ENCODE measurements at regions not wholly inside any gene's neighbourhood (a gene's known extent, or its start where the extent isn't known, plus 50 kb on each side); places are given as distances from the start of the nearest gene placed in this dataset.

- DNase-seq (ENCODE audit: low read depth) = no peak
Observed at GRCh38 chr1:172801771-172802322, 142.9 kb downstream of the FASLG start.

- DNase-seq (ENCODE audit: low read depth) = no peak
Observed at GRCh38 chr1:172809750-172810149, 150.8 kb downstream of the FASLG start.

GRCh38 chr1:172810480-172811175, 151.7 kb downstream of the FASLG start:
- DNase-seq (ENCODE audit: low read depth) = no peak

- DNase-seq (ENCODE audit: low read depth) = no peak
Observed at GRCh38 chr1:172811694-172812093, 152.8 kb downstream of the FASLG start.

- no peak for DNase-seq (ENCODE audit: low read depth)
Observed at GRCh38 chr1:172812118-172812517, 153.2 kb downstream of the FASLG start.

GRCh38 chr1:172813330-172813729, 154.4 kb downstream of the FASLG start:
- DNase-seq (ENCODE audit: low read depth) = no peak

- no peak for DNase-seq (ENCODE audit: low read depth)
Observed at GRCh38 chr1:172814428-172814827, 155.5 kb downstream of the FASLG start.

GRCh38 chr1:172815740-172816139, 156.8 kb downstream of the FASLG start:
- no peak for DNase-seq (ENCODE audit: low read depth)

- DNase-seq (ENCODE audit: low read depth) = no peak
Observed at GRCh38 chr1:172818841-172819527, 160.1 kb downstream of the FASLG start.

- DNase-seq (ENCODE audit: low read depth) = no peak
Observed at GRCh38 chr1:172820475-172821158, 161.7 kb downstream of the FASLG start.

GRCh38 chr1:172821609-172822274, 162.8 kb downstream of the FASLG start:
- peak; percentile 82 for DNase-seq (ENCODE audit: low read depth)

GRCh38 chr1:172822886-172823285, 164.0 kb downstream of the FASLG start:
- DNase-seq (ENCODE audit: low read depth) = no peak

- peak; percentile 67 for DNase-seq (ENCODE audit: low read depth)
Observed at GRCh38 chr1:172823534-172823933, 164.6 kb downstream of the FASLG start.

- DNase-seq (ENCODE audit: low read depth) = peak; percentile 30
Observed at GRCh38 chr1:172824209-172824608, 165.3 kb downstream of the FASLG start.

GRCh38 chr1:172826096-172826741, 167.3 kb downstream of the FASLG start:
- peak; percentile 88 for DNase-seq (ENCODE audit: low read depth)

GRCh38 chr1:172827301-172827700, 168.4 kb downstream of the FASLG start:
- DNase-seq (ENCODE audit: low read depth) = no peak

GRCh38 chr1:172827841-172828240, 168.9 kb downstream of the FASLG start:
- DNase-seq (ENCODE audit: low read depth) = no peak

GRCh38 chr1:172832006-172832725, 173.3 kb downstream of the FASLG start:
- DNase-seq (ENCODE audit: low read depth) = no peak

- no peak for DNase-seq (ENCODE audit: low read depth)
Observed at GRCh38 chr1:172833954-172834353, 175.1 kb downstream of the FASLG start.

- no peak for DNase-seq (ENCODE audit: low read depth)
Observed at GRCh38 chr1:172834609-172835008, 175.7 kb downstream of the FASLG start.

GRCh38 chr1:172835834-172836233, 176.9 kb downstream of the FASLG start:
- no peak for DNase-seq (ENCODE audit: low read depth)

All from fibroblast of gingiva (primary cell).